ENCODE measurements at regions not wholly inside any gene's neighbourhood (a gene's known extent, or its start where the extent isn't known, plus 50 kb on each side); places are given as distances from the start of the nearest gene placed in this dataset.

GRCh38 chr2:8437949-8438400, 243.9 kb upstream of the ID2 start:
- Histone ChIP-seq H3K27ac (replicated peaks; ENCODE audit: low read length) (no peak overlapping the region), H3K4ac (ENCODE audit: low read length) (no peak overlapping the region), H3K4me1 (ENCODE audit: control insufficient read depth in 2 of 2, insufficient read depth in 1 of 2, low read depth in 1 of 2, low read length in 2 of 2) (no peaks in the 10 kb centered on the region), H3K9ac (ENCODE audit: low read depth, low read length, poor library complexity) (no peak overlapping the region), H4K8ac (ENCODE audit: low read depth, low read length) (no peak overlapping the region), H4K91ac (ENCODE audit: low read depth, low read length, poor library complexity) (no peak overlapping the region), H2AFZ (ENCODE audit: low read length) (no peak overlapping the region), H2BK12ac (ENCODE audit: low read length) (no peak overlapping the region), H3K4me3 (ENCODE audit: low read length in 2 of 2) (no peak overlapping the region), H2BK120ac (ENCODE audit: low read depth, low read length) (no peak overlapping the region), H3K14ac (ENCODE audit: low read length) (no peak overlapping the region), H2BK15ac (ENCODE audit: low read length) (no peak overlapping the region), H2AK5ac (ENCODE audit: low read depth, low read length) (no peak overlapping the region), H3K4me2 (ENCODE audit: insufficient read depth, low read length, poor library complexity, severe bottlenecking) (no peak overlapping the region), H3K9me3 (replicated peaks in 1 of 2; ENCODE audit: control insufficient read depth in 2 of 2, insufficient read depth in 1 of 2, low read depth in 1 of 2, low read length in 2 of 2) (peaks cover 0 to 3% of the 10 kb centered on the region in 2 donors), H3K18ac (ENCODE audit: low read length) (no peak overlapping the region), H3K36me3 (replicated peaks in 1 of 2; ENCODE audit: control insufficient read depth in 2 of 2, insufficient read depth in 2 of 2, low read length in 2 of 2) (no peaks in the 10 kb centered on the region), H3K27me3 (ENCODE audit: control insufficient read depth in 3 of 3, insufficient read depth in 3 of 3, low read depth in 1 of 3, low read length in 3 of 3) (no peaks in the 10 kb centered on the region), H2BK5ac (ENCODE audit: low read length) (no peak overlapping the region), H3K79me1 (ENCODE audit: low read depth, low read length) (no peaks in the 10 kb centered on the region), H3K23ac (ENCODE audit: low read depth, low read length, poor library complexity) (no peak overlapping the region)
- no peak for DNase-seq (ENCODE audit: low spot score)
- WGBS, 2 donors (ENCODE audit: extremely low coverage in 2 of 2, insufficient read length in 2 of 2, insufficient replicate concordance in 1 of 2): no CpG with 5 or more reads among the region's 5 CpGs

DNA sequence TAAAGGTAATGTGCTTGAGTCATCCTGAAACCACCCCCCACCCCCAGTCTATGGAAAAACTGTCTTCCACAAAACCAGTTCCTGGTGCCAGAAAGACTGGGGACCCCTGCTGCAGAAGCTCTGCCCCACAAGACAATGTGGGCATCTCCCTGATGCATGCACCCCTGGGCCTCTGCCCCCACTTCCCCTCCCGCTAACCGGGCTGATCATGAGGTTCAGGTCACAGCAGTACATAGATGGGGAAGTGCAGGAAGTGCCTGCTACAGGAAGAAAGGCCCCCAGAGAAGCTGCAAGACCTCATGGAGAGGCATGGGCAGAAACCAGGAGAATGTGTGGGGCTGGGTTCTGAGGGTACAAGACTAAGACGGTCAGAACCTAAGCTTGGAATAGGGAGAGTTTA, 243.4 kb upstream of the ID2 start:
- Histone ChIP-seq H3K9ac (ENCODE audit: low read depth, low read length, poor library complexity) (peak overlapping the region; percentile 26), H2AFZ (ENCODE audit: low read length) (no peak overlapping the region), H3K36me3 (replicated peaks in 1 of 2; ENCODE audit: control insufficient read depth in 2 of 2, insufficient read depth in 2 of 2, low read length in 2 of 2) (no peaks in the 10 kb centered on the region), H2BK120ac (ENCODE audit: low read depth, low read length) (no peak overlapping the region), H3K4me3 (ENCODE audit: low read length in 2 of 2) (peak overlapping the region in 1 of 2 donors; percentile 23), H3K18ac (ENCODE audit: low read length) (no peak overlapping the region), H2BK12ac (ENCODE audit: low read length) (no peak overlapping the region), H4K91ac (ENCODE audit: low read depth, low read length, poor library complexity) (no peak overlapping the region), H3K4me1 (ENCODE audit: control insufficient read depth in 2 of 2, insufficient read depth in 1 of 2, low read depth in 1 of 2, low read length in 2 of 2) (no peaks in the 10 kb centered on the region), H3K27me3 (ENCODE audit: control insufficient read depth in 3 of 3, insufficient read depth in 3 of 3, low read depth in 1 of 3, low read length in 3 of 3) (no peaks in the 10 kb centered on the region), H3K4me2 (ENCODE audit: insufficient read depth, low read length, poor library complexity, severe bottlenecking) (no peak overlapping the region), H3K79me1 (ENCODE audit: low read depth, low read length) (no peaks in the 10 kb centered on the region), H4K8ac (ENCODE audit: low read depth, low read length) (no peak overlapping the region), H2AK5ac (ENCODE audit: low read depth, low read length) (peak overlapping the region; percentile 50), H3K23ac (ENCODE audit: low read depth, low read length, poor library complexity) (no peak overlapping the region), H3K27ac (replicated peaks; ENCODE audit: low read length) (no peak overlapping the region), H3K4ac (ENCODE audit: low read length) (no peak overlapping the region), H3K14ac (ENCODE audit: low read length) (no peak overlapping the region), H2BK5ac (ENCODE audit: low read length) (no peak overlapping the region), H2BK15ac (ENCODE audit: low read length) (peak overlapping the region; percentile 69), H3K9me3 (replicated peaks in 1 of 2; ENCODE audit: control insufficient read depth in 2 of 2, insufficient read depth in 1 of 2, low read depth in 1 of 2, low read length in 2 of 2) (peaks cover 0 to 3% of the 10 kb centered on the region in 2 donors)
- DNase-seq (ENCODE audit: low spot score): no peak
- WGBS, 2 donors (ENCODE audit: extremely low coverage in 2 of 2, insufficient read length in 2 of 2, insufficient replicate concordance in 1 of 2): no CpG with 5 or more reads among the region's 3 CpGs

DNA sequence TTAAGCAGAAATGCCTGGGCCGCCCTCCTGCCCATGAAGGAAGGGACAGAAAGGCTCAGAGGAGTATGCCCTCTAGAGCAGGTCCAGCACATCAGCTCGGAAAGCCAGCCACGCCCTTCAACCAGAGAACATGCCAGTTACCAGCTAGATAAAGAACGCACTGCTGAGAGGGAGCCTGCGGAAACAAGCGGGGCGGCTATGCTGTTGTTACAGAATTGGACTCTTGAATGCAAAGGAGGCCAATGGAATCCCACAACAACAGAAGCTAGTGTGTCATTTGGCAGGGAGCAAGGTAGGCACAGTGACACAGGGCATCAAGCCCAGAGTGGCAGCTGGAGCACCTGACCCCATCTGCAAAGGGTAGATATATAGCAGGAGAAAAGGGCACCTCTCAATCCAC, 242.9 kb upstream of the ID2 start:
- H2BK15ac ChIP-seq (ENCODE audit: low read length): peak overlapping the region; percentile 69
- H3K14ac ChIP-seq (ENCODE audit: low read length): no peak overlapping the region
- peak overlapping the region; percentile 59 for H3K18ac ChIP-seq (ENCODE audit: low read length)
- no peak overlapping the region for H4K8ac ChIP-seq (ENCODE audit: low read depth, low read length)
- H4K91ac ChIP-seq (ENCODE audit: low read depth, low read length, poor library complexity): no peak overlapping the region
- H3K4me3 ChIP-seq (ENCODE audit: low read length in 2 of 2): no peak overlapping the region
- H3K4me2 ChIP-seq (ENCODE audit: insufficient read depth, low read length, poor library complexity, severe bottlenecking): no peak overlapping the region
- peak overlapping the region; percentile 26 for H3K9ac ChIP-seq (ENCODE audit: low read depth, low read length, poor library complexity)
- WGBS, 2 donors (ENCODE audit: extremely low coverage in 2 of 2, insufficient read length in 2 of 2, insufficient replicate concordance in 1 of 2): no CpG with 5 or more reads among the region's 7 CpGs
- no peaks in the 10 kb centered on the region for H3K36me3 ChIP-seq (replicated peaks in 1 of 2; ENCODE audit: control insufficient read depth in 2 of 2, insufficient read depth in 2 of 2, low read length in 2 of 2)
- no peak overlapping the region for H2BK5ac ChIP-seq (ENCODE audit: low read length)
- H2AK5ac ChIP-seq (ENCODE audit: low read depth, low read length): peak overlapping the region; percentile 50
- H3K4ac ChIP-seq (ENCODE audit: low read length): no peak overlapping the region
- peaks cover 0 to 3% of the 10 kb centered on the region in 2 donors for H3K9me3 ChIP-seq (replicated peaks in 1 of 2; ENCODE audit: control insufficient read depth in 2 of 2, insufficient read depth in 1 of 2, low read depth in 1 of 2, low read length in 2 of 2)
- no peaks in the 10 kb centered on the region for H3K27me3 ChIP-seq (ENCODE audit: control insufficient read depth in 3 of 3, insufficient read depth in 3 of 3, low read depth in 1 of 3, low read length in 3 of 3)
- no peak for DNase-seq (ENCODE audit: low spot score)
- no peak overlapping the region for H2BK120ac ChIP-seq (ENCODE audit: low read depth, low read length)
- H3K23ac ChIP-seq (ENCODE audit: low read depth, low read length, poor library complexity): peak overlapping the region; percentile 8
- no peaks in the 10 kb centered on the region for H3K79me1 ChIP-seq (ENCODE audit: low read depth, low read length)
- no peaks in the 10 kb centered on the region for H3K4me1 ChIP-seq (ENCODE audit: control insufficient read depth in 2 of 2, insufficient read depth in 1 of 2, low read depth in 1 of 2, low read length in 2 of 2)
- H2BK12ac ChIP-seq (ENCODE audit: low read length): peak overlapping the region; percentile 68
- no peak overlapping the region for H2AFZ ChIP-seq (ENCODE audit: low read length)
- no peak overlapping the region for H3K27ac ChIP-seq (replicated peaks; ENCODE audit: low read length)

DNA sequence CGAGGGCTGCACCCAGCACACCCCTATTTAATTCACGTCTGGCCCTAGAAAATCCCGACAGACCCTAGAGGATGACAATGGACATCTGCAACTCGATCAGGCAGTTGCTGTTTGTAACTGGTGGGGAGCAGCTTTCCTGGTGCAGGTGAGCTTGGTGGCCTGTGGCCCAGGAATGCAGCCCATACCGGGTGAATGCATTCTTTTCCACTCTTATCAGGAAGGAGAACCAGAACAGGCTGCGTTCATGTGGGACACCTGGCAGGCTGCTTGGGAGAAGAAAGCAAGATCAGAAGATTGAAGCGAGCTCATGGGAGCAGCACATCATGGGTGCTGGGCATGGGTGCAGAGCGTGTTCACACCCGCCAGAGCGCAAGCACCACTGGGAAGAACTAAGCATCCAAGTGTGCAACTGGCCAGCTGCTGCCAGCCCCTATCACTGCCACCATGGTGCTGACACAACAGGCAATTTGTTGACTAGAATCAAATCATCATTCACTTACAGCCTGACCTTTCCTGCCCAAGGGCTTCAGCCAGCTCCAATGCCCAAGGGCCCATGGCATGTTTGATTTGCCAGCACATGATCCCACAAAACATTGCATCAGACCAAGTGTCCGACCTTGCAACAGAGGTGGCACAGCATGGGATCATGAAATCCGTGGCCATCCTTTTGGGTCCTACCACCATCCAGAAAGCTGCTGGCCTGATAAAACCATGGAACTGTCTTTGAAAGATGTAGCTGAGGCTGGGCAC, 241.7 kb upstream of the ID2 start:
- H3K14ac ChIP-seq (ENCODE audit: low read length): no peak overlapping the region
- H2BK12ac ChIP-seq (ENCODE audit: low read length): no peak overlapping the region
- no peak overlapping the region for H3K23ac ChIP-seq (ENCODE audit: low read depth, low read length, poor library complexity)
- H3K4me2 ChIP-seq (ENCODE audit: insufficient read depth, low read length, poor library complexity, severe bottlenecking): no peak overlapping the region
- H4K91ac ChIP-seq (ENCODE audit: low read depth, low read length, poor library complexity): no peak overlapping the region
- peaks cover 0 to under 1% of the 10 kb centered on the region in 2 donors for H3K4me1 ChIP-seq (ENCODE audit: control insufficient read depth in 2 of 2, insufficient read depth in 1 of 2, low read depth in 1 of 2, low read length in 2 of 2)
- no peak overlapping the region for H2AFZ ChIP-seq (ENCODE audit: low read length)
- H3K4ac ChIP-seq (ENCODE audit: low read length): no peak overlapping the region
- peaks cover 0 to 3% of the 10 kb centered on the region in 2 donors for H3K9me3 ChIP-seq (replicated peaks in 1 of 2; ENCODE audit: control insufficient read depth in 2 of 2, insufficient read depth in 1 of 2, low read depth in 1 of 2, low read length in 2 of 2)
- H2BK120ac ChIP-seq (ENCODE audit: low read depth, low read length): no peak overlapping the region
- H3K18ac ChIP-seq (ENCODE audit: low read length): peak overlapping the region; percentile 49
- no peak overlapping the region for H2AK5ac ChIP-seq (ENCODE audit: low read depth, low read length)
- WGBS, 2 donors (ENCODE audit: extremely low coverage in 2 of 2, insufficient read length in 2 of 2, insufficient replicate concordance in 1 of 2): no CpG with 5 or more reads among the region's 12 CpGs
- no peak overlapping the region for H3K9ac ChIP-seq (ENCODE audit: low read depth, low read length, poor library complexity)
- H3K79me1 ChIP-seq (ENCODE audit: low read depth, low read length): no peaks in the 10 kb centered on the region
- H3K4me3 ChIP-seq (ENCODE audit: low read length in 2 of 2): no peak overlapping the region
- H2BK15ac ChIP-seq (ENCODE audit: low read length): no peak overlapping the region
- H3K27ac ChIP-seq (replicated peaks; ENCODE audit: low read length): no peak overlapping the region
- no peak overlapping the region for H2BK5ac ChIP-seq (ENCODE audit: low read length)
- H3K27me3 ChIP-seq (ENCODE audit: control insufficient read depth in 3 of 3, insufficient read depth in 3 of 3, low read depth in 1 of 3, low read length in 3 of 3): no peaks in the 10 kb centered on the region
- no peak overlapping the region for H4K8ac ChIP-seq (ENCODE audit: low read depth, low read length)
- DNase-seq (ENCODE audit: low spot score): no peak
- H3K36me3 ChIP-seq (replicated peaks in 1 of 2; ENCODE audit: control insufficient read depth in 2 of 2, insufficient read depth in 2 of 2, low read length in 2 of 2): no peaks in the 10 kb centered on the region

Measured in neuronal stem cell (in vitro differentiated cells).